ENCODE measurements at regions not wholly inside any gene's neighbourhood (a gene's known extent, or its start where the extent isn't known, plus 50 kb on each side); places are given as distances from the start of the nearest gene placed in this dataset.

DNA sequence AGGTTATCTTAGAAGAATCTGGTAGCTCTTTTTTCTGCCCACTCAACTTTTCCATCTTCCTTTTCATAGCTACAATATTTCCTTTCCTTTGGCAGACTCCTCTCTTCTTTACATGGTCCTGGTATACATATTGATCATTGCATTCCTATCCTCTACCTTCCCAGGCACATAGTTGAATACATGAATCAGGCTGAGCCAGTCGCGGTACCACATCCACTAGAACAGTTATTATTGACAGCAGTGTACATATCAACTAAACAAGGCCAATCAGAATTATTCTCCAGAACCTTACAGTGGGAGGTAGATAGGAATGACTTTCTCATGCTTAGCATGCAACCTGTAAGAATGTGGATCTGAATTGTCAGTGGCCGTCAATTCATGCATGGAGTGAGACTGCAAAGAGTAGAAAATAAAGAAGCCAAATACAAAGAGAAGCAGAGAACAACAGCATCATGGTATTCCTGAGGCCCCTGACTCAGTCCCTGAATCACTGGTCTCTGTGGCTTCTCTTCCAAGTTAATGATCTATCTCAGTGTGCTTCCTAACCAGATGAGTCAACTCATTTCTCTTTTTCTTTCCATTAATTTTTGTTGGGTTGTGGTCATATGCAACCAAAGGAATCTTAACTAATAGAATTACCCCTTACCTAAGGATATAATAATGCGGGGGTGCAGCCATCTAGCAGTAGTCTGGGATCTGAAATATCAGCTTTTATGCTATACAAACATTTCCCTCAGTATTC lies 60.9 kb upstream of the DCBLD2 start:
- TF ChIP-seq ISL1 (CRISPR knock-in tag; IDR thresholded peaks at IDR 0.05) (peak; percentile 86), SNAI2 (CRISPR knock-in tag; IDR thresholded peaks at IDR 0.05) (no peak), ESRRG (CRISPR knock-in tag; IDR thresholded peaks at IDR 0.05) (no peak), ZFP30 (CRISPR knock-in tag; IDR thresholded peaks at IDR 0.05) (no peak), ARNTL (CRISPR knock-in tag; IDR thresholded peaks at IDR 0.05; ENCODE audit: borderline replicate concordance, low read depth) (no peak), PPARA (CRISPR knock-in tag; IDR thresholded peaks at IDR 0.05; ENCODE audit: borderline replicate concordance) (no peak), RARB (CRISPR knock-in tag; IDR thresholded peaks at IDR 0.05) (no peak), TCF4 (CRISPR knock-in tag; IDR thresholded peaks at IDR 0.05; ENCODE audit: borderline replicate concordance) (no peak)
- TF ChIP-seq, protein P1, sequence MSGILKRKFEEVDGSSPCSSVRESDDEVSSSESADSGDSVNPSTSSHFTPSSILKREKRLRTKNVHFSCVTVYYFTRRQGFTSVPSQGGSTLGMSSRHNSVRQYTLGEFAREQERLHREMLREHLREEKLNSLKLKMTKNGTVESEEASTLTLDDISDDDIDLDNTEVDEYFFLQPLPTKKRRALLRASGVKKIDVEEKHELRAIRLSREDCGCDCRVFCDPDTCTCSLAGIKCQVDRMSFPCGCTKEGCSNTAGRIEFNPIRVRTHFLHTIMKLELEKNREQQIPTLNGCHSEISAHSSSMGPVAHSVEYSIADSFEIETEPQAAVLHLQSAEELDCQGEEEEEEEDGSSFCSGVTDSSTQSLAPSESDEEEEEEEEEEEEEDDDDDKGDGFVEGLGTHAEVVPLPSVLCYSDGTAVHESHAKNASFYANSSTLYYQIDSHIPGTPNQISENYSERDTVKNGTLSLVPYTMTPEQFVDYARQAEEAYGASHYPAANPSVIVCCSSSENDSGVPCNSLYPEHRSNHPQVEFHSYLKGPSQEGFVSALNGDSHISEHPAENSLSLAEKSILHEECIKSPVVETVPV (CRISPR knock-in tag; IDR thresholded peaks at IDR 0.05) = no peak
- TF ChIP-seq, protein P2, sequence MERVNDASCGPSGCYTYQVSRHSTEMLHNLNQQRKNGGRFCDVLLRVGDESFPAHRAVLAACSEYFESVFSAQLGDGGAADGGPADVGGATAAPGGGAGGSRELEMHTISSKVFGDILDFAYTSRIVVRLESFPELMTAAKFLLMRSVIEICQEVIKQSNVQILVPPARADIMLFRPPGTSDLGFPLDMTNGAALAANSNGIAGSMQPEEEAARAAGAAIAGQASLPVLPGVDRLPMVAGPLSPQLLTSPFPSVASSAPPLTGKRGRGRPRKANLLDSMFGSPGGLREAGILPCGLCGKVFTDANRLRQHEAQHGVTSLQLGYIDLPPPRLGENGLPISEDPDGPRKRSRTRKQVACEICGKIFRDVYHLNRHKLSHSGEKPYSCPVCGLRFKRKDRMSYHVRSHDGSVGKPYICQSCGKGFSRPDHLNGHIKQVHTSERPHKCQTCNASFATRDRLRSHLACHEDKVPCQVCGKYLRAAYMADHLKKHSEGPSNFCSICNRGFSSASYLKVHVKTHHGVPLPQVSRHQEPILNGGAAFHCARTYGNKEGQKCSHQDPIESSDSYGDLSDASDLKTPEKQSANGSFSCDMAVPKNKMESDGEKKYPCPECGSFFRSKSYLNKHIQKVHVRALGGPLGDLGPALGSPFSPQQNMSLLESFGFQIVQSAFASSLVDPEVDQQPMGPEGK (CRISPR knock-in tag; IDR thresholded peaks at IDR 0.05; ENCODE audit: borderline replicate concordance) = peak; percentile 93; the same call in 1 of the 2 replicates
- TF ChIP-seq, protein P3, sequence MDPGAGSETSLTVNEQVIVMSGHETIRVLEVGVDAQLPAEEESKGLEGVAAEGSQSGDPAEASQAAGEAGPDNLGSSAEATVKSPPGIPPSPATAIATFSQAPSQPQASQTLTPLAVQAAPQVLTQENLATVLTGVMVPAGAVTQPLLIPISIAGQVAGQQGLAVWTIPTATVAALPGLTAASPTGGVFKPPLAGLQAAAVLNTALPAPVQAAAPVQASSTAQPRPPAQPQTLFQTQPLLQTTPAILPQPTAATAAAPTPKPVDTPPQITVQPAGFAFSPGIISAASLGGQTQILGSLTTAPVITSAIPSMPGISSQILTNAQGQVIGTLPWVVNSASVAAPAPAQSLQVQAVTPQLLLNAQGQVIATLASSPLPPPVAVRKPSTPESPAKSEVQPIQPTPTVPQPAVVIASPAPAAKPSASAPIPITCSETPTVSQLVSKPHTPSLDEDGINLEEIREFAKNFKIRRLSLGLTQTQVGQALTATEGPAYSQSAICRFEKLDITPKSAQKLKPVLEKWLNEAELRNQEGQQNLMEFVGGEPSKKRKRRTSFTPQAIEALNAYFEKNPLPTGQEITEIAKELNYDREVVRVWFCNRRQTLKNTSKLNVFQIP (CRISPR knock-in tag; IDR thresholded peaks at IDR 0.05; ENCODE audit: borderline replicate concordance, low read depth) = no peak
- TF ChIP-seq, protein P4, sequence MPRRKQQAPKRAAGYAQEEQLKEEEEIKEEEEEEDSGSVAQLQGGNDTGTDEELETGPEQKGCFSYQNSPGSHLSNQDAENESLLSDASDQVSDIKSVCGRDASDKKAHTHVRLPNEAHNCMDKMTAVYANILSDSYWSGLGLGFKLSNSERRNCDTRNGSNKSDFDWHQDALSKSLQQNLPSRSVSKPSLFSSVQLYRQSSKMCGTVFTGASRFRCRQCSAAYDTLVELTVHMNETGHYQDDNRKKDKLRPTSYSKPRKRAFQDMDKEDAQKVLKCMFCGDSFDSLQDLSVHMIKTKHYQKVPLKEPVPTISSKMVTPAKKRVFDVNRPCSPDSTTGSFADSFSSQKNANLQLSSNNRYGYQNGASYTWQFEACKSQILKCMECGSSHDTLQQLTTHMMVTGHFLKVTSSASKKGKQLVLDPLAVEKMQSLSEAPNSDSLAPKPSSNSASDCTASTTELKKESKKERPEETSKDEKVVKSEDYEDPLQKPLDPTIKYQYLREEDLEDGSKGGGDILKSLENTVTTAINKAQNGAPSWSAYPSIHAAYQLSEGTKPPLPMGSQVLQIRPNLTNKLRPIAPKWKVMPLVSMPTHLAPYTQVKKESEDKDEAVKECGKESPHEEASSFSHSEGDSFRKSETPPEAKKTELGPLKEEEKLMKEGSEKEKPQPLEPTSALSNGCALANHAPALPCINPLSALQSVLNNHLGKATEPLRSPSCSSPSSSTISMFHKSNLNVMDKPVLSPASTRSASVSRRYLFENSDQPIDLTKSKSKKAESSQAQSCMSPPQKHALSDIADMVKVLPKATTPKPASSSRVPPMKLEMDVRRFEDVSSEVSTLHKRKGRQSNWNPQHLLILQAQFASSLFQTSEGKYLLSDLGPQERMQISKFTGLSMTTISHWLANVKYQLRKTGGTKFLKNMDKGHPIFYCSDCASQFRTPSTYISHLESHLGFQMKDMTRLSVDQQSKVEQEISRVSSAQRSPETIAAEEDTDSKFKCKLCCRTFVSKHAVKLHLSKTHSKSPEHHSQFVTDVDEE (CRISPR knock-in tag; IDR thresholded peaks at IDR 0.05) = no peak

Data from SK-N-SH treated with all-trans-retinoic acid at 6 μM for 48 hours (cell line).